Lower leg skin (tissue), 4 donors: ENCODE measurements at regions not wholly inside any gene's neighbourhood (a gene's known extent, or its start where the extent isn't known, plus 50 kb on each side); places are given as distances from the start of the nearest gene placed in this dataset.
"Not testable (repeated sequence)": the region's sequence is repeated elsewhere in the genome, so short reads cannot be mapped to it uniquely, and the experiment has no call there.

Experiments
- DNase-seq, 2 donors: peaks; one replicate each; pipeline ENCODE4 v3.0.0-alpha.2; 2019; ENCODE audit warnings: low spot score in 2 of 2
- H3K4me3 ChIP-seq: fragments of 200-600 bp; sonication (generic); 2 replicates; pipeline ENCODE4 v1.5.1; 2017; ENCODE audit warnings: mild to moderate bottlenecking, low read depth; ENCODE audit not compliant: poor library complexity, severe bottlenecking
- POLR2A ChIP-seq, 2 donors: fragments of 450-650 bp; IDR thresholded peaks; one replicate each; pipeline ENCODE4 v1.6.1; 2016 to 2017; ENCODE audit warnings: antibody characterized with exemption in 2 of 2, mild to moderate bottlenecking in 1 of 2, moderate library complexity in 1 of 2
- WGBS, 2 donors: methylation state at CpG; one replicate each; pipeline ENCODE4 v1.1.5; 2018; 5-methylcytosine and 5-hydroxymethylcytosine counted together
- intact Hi-C: fragments of 100-400 bp; cut with DNase I; formaldehyde crosslinking; loops from one replicate; pipeline ENCODE4 v1.15.0; 2023; ENCODE audit warnings: low total_unique reads
- TF ChIP-seq, protein P1 (sequence below), 3 donors: fragments of 450-650 bp; IDR thresholded peaks; one replicate each; pipeline ENCODE4 v1.5.1; 2016; ENCODE audit warnings: antibody characterized with exemption in 3 of 3, mild to moderate bottlenecking in 3 of 3, moderate library complexity in 2 of 3

DNA sequence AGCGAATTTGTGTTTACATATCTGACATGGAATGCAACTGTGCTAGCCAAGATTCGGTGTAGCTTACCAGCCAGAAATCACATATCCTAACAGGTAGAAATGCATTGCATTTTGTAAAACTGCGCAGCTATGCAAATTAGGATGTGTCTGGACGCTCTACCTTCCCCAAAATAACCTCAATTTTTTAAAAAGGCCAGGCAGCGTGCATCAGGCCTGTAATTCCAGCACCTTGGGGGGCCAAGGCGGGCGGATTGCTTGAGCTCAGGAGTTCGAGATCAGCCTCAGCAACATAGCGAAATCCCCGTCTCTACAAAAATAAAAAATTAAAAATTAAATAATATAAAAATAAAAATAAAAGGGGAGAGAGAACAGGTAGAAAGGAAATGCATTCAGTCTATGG is 305.0 kb downstream of the TYW1 start:
- intact Hi-C loops, result no loop called here
- no peak for DNase-seq
- TF ChIP-seq, protein P1, sequence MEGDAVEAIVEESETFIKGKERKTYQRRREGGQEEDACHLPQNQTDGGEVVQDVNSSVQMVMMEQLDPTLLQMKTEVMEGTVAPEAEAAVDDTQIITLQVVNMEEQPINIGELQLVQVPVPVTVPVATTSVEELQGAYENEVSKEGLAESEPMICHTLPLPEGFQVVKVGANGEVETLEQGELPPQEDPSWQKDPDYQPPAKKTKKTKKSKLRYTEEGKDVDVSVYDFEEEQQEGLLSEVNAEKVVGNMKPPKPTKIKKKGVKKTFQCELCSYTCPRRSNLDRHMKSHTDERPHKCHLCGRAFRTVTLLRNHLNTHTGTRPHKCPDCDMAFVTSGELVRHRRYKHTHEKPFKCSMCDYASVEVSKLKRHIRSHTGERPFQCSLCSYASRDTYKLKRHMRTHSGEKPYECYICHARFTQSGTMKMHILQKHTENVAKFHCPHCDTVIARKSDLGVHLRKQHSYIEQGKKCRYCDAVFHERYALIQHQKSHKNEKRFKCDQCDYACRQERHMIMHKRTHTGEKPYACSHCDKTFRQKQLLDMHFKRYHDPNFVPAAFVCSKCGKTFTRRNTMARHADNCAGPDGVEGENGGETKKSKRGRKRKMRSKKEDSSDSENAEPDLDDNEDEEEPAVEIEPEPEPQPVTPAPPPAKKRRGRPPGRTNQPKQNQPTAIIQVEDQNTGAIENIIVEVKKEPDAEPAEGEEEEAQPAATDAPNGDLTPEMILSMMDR (IDR thresholded peaks at IDR 0.05), result no peak
- TF ChIP-seq POLR2A (IDR thresholded peaks at IDR 0.05), result no peak
- 26 to 29% methylated on average over 10 of the region's 10 CpGs for WGBS, 2 donors
- peak overlapping the region; percentile 65 for H3K4me3 ChIP-seq

DNA sequence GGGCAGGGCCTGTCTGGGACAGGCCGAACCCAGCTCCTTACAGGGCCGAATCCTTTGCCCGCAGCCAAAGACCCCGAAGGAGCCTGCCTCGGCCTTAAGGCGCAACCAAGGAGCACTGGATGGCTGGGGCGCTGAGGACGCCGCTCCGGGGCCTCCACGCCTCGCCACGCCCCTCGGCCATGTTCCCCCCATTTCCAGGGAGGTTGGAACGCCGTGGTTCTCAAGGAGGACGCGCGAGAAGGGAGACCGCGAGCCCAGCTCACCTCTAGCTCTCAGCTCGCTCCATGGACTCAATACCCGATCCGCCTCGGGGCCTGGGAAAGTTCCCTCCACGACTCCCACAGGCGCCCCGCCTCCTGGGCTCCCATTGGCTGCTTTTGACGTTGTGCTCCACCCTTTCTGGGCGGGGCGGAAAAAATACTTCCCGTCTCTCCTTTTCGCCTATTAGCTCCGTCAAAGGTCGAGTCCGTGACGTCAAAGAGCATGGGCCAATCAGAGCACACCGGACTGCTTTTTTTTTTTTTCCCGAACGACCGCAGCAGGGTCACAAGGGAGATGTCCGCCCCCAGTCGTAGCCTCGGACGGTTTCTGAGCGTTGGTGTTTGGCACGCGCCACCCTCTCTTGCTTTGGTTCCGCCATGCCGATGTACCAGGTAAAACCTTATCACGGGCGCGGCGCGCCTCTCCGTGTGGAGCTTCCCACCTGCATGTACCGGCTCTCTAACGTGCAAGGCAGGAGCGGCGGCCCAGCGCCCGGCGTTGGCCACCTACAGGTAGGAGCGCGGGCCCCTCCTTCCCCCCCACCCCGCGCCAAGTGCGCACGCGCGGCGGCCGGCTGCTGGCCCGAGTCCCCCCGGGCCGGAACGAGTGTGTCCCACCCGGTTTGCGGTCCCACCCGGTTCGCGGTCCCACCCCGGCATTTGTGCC is 305.7 kb downstream of the TYW1 start:
- WGBS, 2 donors, result 0 to 1% methylated on average over 37 to 62 of the region's 83 CpGs
- peak; percentile 99 to 100 for DNase-seq
- H3K4me3 ChIP-seq, result peak overlapping the region; percentile 65
- TF ChIP-seq, protein P1 (IDR thresholded peaks at IDR 0.05), result no peak
- TF ChIP-seq POLR2A (IDR thresholded peaks at IDR 0.05), result no peak
- intact Hi-C loops, result no loop called here

DNA sequence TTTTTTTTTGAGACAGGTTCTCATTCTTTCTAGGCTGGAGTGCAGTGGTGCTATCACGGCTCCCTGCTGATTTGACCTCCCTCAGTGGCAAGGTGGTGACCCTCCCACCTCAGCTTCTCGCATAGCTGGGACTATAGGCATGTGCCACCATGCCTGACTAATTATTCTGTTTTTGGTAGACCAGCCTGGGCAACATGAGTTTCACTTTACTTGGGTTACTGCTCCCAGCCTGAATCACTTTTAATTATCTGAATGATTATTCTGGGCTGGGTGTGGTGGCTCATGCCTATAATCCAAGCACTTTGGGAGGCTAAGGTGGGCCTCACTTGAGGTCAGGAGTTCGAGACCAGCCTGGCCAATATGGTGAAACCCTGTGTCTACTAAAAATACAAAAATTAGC is 308.2 kb downstream of the TYW1 start:
- intact Hi-C loops, H3K4me3 ChIP-seq: not testable (repeated sequence)
- WGBS, 2 donors, result 69 to 88% methylated on average over 3 of the region's 3 CpGs
- DNase-seq, result peak in 1 of 2 donors; percentile 32

DNA sequence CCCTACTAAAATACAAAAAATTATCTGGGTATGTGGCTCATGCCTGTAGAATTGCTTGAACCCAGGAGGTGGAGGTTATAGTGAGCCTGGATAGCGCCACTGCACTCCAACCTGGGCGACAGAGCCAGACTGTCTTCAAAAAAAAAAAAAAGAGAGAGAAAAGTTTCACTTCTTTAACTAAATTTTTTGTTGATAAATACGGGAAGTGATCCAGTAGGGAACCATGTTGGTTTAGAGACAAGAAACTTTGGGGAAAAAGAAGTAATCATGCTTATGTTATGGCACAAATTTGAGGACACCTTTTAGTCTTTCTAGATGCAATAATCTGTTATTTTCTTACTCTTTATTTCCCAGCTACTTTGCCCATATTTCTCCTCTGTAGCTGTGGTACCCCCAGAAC is 309.7 kb downstream of the TYW1 start:
- intact Hi-C loops, result no loop called here
- no peak for TF ChIP-seq POLR2A (IDR thresholded peaks at IDR 0.05)
- TF ChIP-seq, protein P1 (IDR thresholded peaks at IDR 0.05), result no peak

DNA sequence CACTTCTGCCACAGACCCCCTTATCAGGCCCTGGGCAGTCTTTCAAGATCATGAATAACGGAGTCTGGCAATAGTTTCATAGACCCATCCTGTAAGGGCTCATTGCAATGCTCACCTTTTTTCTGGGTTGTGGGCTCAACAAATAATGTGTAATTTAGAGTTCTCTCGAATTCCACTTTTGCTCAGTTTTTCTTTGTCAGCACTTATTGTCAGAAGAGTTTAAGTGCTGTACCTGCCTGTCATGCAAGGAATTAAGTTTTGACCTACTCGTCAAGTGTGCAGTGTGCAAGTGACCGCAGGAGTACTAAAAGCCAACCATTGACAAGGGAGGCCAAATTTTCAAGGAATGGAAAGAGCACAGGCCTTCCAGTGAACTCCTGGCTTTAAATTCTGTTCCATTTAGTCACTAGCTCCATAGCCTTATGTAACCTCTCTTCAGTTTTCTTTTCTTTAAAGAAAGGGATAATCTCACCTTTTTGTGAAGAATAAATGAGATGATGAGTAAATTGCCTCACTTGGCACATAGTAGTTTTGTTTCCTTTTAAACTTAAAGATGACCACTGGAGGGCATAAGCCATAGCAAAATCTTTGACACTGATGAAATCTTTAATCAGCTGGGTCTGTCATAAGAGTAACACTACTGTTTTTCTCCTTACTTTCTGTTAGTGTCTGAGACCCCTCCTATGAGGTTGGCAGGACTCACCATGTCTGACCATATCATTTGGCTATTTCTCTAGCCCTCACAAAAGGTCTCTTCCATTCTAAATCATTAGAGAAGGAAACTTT is 313.3 kb downstream of the TYW1 start:
- DNase-seq, result no peak
- no peak overlapping the region for H3K4me3 ChIP-seq
- WGBS, 2 donors, result 96 to 98% methylated on average over 4 of the region's 4 CpGs
- intact Hi-C loops, result no loop called here
- TF ChIP-seq POLR2A (IDR thresholded peaks at IDR 0.05), result no peak
- TF ChIP-seq, protein P1 (IDR thresholded peaks at IDR 0.05), result no peak

More for the DNA sequence above, 309.7 kb downstream of the TYW1 start:
- 87 to 95% methylated on average over 3 of the region's 3 CpGs for WGBS, 2 donors
- no peak for DNase-seq
- no peak overlapping the region for H3K4me3 ChIP-seq

DNA sequence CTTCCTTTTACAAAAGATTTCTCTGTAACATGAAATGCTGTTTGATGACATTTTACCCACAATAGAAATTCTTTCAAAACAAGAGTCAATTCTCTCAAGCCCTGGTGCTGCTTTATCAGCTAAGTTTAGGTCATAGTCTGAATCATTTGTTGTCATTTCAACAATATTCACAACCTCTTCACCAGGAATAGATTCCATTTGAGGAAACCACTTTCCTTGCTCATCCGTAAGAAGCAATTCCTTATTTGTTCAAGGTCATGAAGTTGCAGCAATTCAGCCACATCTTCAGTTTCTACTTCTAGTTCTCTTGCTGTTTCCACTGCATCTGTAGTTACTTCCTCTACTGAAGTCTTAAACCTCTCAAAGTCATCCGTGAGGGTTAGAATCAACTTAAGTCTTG is 315.3 kb downstream of the TYW1 start:
- no peak for TF ChIP-seq POLR2A (IDR thresholded peaks at IDR 0.05)
- TF ChIP-seq, protein P1 (IDR thresholded peaks at IDR 0.05), result no peak
- WGBS, 2 donors, result 81 to 86% methylated on average over 2 of the region's 2 CpGs
- intact Hi-C loops, result no loop called here
- DNase-seq, result no peak
- no peak overlapping the region for H3K4me3 ChIP-seq
